ENCODE measurements at regions not wholly inside any gene's neighbourhood (a gene's known extent, or its start where the extent isn't known, plus 50 kb on each side); places are given as distances from the start of the nearest gene placed in this dataset.
"Not testable (repeated sequence)": the region's sequence is repeated elsewhere in the genome, so short reads cannot be mapped to it uniquely, and the experiment has no call there.

GRCh38 chr9:33662871-33663270 is 132.5 kb upstream of the PRSS3 start (continued):
- TF ChIP-seq BRF2 (CRISPR knock-in tag; IDR thresholded peaks at IDR 0.05), result no peak
- no peak for TF ChIP-seq NR2C2 (CRISPR knock-in tag; IDR thresholded peaks at IDR 0.05; ENCODE audit: borderline replicate concordance)
- no peak for TF ChIP-seq SPEN (CRISPR knock-in tag; IDR thresholded peaks at IDR 0.05; ENCODE audit: low read depth)
- TF ChIP-seq FOXJ3 (CRISPR knock-in tag; IDR thresholded peaks at IDR 0.05; ENCODE audit: borderline replicate concordance), result no peak
- no peak for TF ChIP-seq TCF12 (IDR thresholded peaks at IDR 0.05)
- no peak for TF ChIP-seq TCF12 (CRISPR knock-in tag; IDR thresholded peaks at IDR 0.05)

- H3K36me3 ChIP-seq (replicated peaks in 1 of 2; ENCODE audit: control insufficient read depth in 1 of 2, insufficient read depth in 2 of 2, low read length in 2 of 2); in situ Hi-C loops (cut with HindIII; ENCODE audit: extremely low pct_ligation_motif_present, low pct_unique_long_range_greater_than_20kb); H3K4me3 ChIP-seq (replicated peaks in 1 of 3; ENCODE audit: insufficient read depth in 1 of 3, low read depth in 2 of 3, low read length in 3 of 3); POLR2A ChIA-PET; H4K20me1 ChIP-seq (ENCODE audit: insufficient read depth, low read length); H3K27me3 ChIP-seq (ENCODE audit: control insufficient read depth in 1 of 2, insufficient read depth in 2 of 2, low read length in 2 of 2); ATAC-seq; H3K79me2 ChIP-seq (ENCODE audit: insufficient read depth, low read length); intact Hi-C loops (cut with micrococcal nuclease; ENCODE audit: unreplicated experiment); H3K27ac ChIP-seq (ENCODE audit: extremely low read length, insufficient read depth, low read length); H3K4me2 ChIP-seq (ENCODE audit: low read depth, low read length); H2AFZ ChIP-seq (ENCODE audit: low read length); H3K4me1 ChIP-seq (ENCODE audit: insufficient read depth, low read length); DNase-seq (ENCODE audit: low spot score); FAIRE-seq; CTCF ChIA-PET (ENCODE audit: low intra/inter-chr PET ratio, low total read pairs); H3K9me3 ChIP-seq (ENCODE audit: low read length); BruUV-seq (replicated peaks); H3K9ac ChIP-seq (ENCODE audit: insufficient read depth, low read depth, low read length): not testable (repeated sequence)
- peak; percentile 86 for TF ChIP-seq CEBPB (IDR thresholded peaks at IDR 0.05; ENCODE audit: borderline replicate concordance, low read depth, low read length)
- peak; percentile 60 for TF ChIP-seq CEBPG (CRISPR knock-in tag; IDR thresholded peaks at IDR 0.05)
- 57% methylated on average over 8 of the region's 8 CpGs for WGBS (ENCODE audit: low lambda C conversion rate)
These were observed 119.1 kb upstream of the PRSS3 start for GRCh38 chr9:33676194-33676745.

All from HepG2 (cell line).